IMR-90 (cell line): ENCODE measurements at regions not wholly inside any gene's neighbourhood (a gene's known extent, or its start where the extent isn't known, plus 50 kb on each side); places are given as distances from the start of the nearest gene placed in this dataset.

Experiments
- ATAC-seq: fragments of 200-7000 bp; cut with Tn5 transposase; 2 replicates; pipeline ENCODE4 v1.9.1; 2020; ENCODE audit warnings: low read depth, mild to moderate bottlenecking, moderate library complexity
- BruUV-seq: library from RNA; stranded (reverse); fragments of 400-500 nt; replicated peaks from 2 replicates; lab custom pipeline; 2021; lab: Mats Ljungman, UMichigan
- CTCF ChIA-PET: fragments of 300-600 bp; formaldehyde crosslinking; extraction: SDS; loops from one replicate; lab custom pipeline; 2021; ENCODE audit warnings: antibody characterized with exemption; lab: Yijun Ruan, JAX
- POLR2A ChIA-PET: fragments of 300-600 bp; sonication (Branson Sonifier 250); formaldehyde crosslinking; loops from one replicate; lab custom pipeline; 2022; ENCODE audit warnings: antibody characterized with exemption; ENCODE audit not compliant: unreplicated experiment; lab: Charles Lee
- DNase-seq: peaks from one replicate; pipeline ENCODE4 v3.0.0; 2013
- H2AFZ ChIP-seq: replicated peaks from 2 replicates; pipeline ENCODE3; 2013; ENCODE audit warnings: low read length, mild to moderate bottlenecking; ENCODE audit not compliant: poor library complexity
- H2AK5ac ChIP-seq: 2 replicates; pipeline ENCODE4 v1.6.1; 2013; ENCODE audit warnings: low read depth, low read length, inconsistent platforms
- H2AK9ac ChIP-seq: replicated peaks from 2 replicates; pipeline ENCODE3; 2013; ENCODE audit warnings: mild to moderate bottlenecking, low read depth, low read length, moderate library complexity; ENCODE audit not compliant: poor library complexity
- H2BK120ac ChIP-seq: 2 replicates; pipeline ENCODE4 v1.6.1; 2013; ENCODE audit warnings: low read depth, low read length, inconsistent platforms
- H2BK15ac ChIP-seq: 3 replicates; pipeline ENCODE4 v1.6.1; 2013; ENCODE audit warnings: low read depth, low read length, inconsistent platforms
- H2BK20ac ChIP-seq: 2 replicates; pipeline ENCODE4 v1.6.1; 2013; ENCODE audit warnings: low read depth, mild to moderate bottlenecking, inconsistent platforms, low read length, moderate library complexity
- H2BK5ac ChIP-seq: 2 replicates; pipeline ENCODE4 v1.6.1; 2013; ENCODE audit warnings: mild to moderate bottlenecking, low read depth, low read length, inconsistent platforms; ENCODE audit not compliant: poor library complexity, severe bottlenecking
- H3K14ac ChIP-seq: replicated peaks from 2 replicates; pipeline ENCODE4 v1.6.1; 2013; ENCODE audit warnings: low read depth, low read length, inconsistent platforms
- H3K18ac ChIP-seq: 2 replicates; pipeline ENCODE4 v1.6.1; 2013; ENCODE audit warnings: low read depth, low read length, control low read depth
- H3K23ac ChIP-seq: 2 replicates; pipeline ENCODE4 v1.6.1; 2013; ENCODE audit warnings: low read depth, low read length, inconsistent platforms
- H3K27ac ChIP-seq: 2 replicates; pipeline ENCODE4 v1.5.1; 2013; ENCODE audit warnings: mild to moderate bottlenecking, control low read depth, low read length; ENCODE audit not compliant: insufficient read depth
- H3K27me3 ChIP-seq: 2 replicates; pipeline ENCODE4 v1.6.1; 2013; ENCODE audit warnings: low read length; ENCODE audit not compliant: control insufficient read depth, insufficient read depth
- H3K36me3 ChIP-seq: 2 replicates; pipeline ENCODE4 v1.6.1; 2013; ENCODE audit warnings: low read length, mixed read lengths; ENCODE audit not compliant: control insufficient read depth, insufficient read depth
- H3K4ac ChIP-seq: 2 replicates; pipeline ENCODE4 v1.6.1; 2013; ENCODE audit warnings: low read depth, low read length, inconsistent platforms
- H3K4me1 ChIP-seq: 2 replicates; pipeline ENCODE4 v1.6.1; 2013; ENCODE audit warnings: low read length, mixed read lengths; ENCODE audit not compliant: control insufficient read depth, insufficient read depth
- H3K4me2 ChIP-seq: 2 replicates; pipeline ENCODE4 v1.6.1; 2013; ENCODE audit warnings: low read depth, mild to moderate bottlenecking, control low read depth, low read length, moderate library complexity
- H3K4me3 ChIP-seq: 2 replicates; pipeline ENCODE4 v1.5.1; 2013; ENCODE audit warnings: low read depth, mild to moderate bottlenecking, control low read depth, low read length, moderate library complexity; ENCODE audit not compliant: insufficient read depth
- H3K56ac ChIP-seq: 2 replicates; pipeline ENCODE4 v1.6.1; 2013; ENCODE audit warnings: low read length, inconsistent platforms; ENCODE audit not compliant: insufficient read depth; ENCODE audit errors: extremely low read depth
- H3K79me1 ChIP-seq, 2 experiments: 2 replicates each; pipeline ENCODE4 v1.6.1; 2013; ENCODE audit warnings: low read length in 2 of 2, inconsistent platforms in 1 of 2, low read depth in 1 of 2
- H3K9ac ChIP-seq: 2 replicates; pipeline ENCODE4 v1.6.1; 2013; ENCODE audit warnings: low read depth, low read length, control low read depth
- H3K9me1 ChIP-seq: 2 replicates; pipeline ENCODE4 v1.6.1; 2013; ENCODE audit warnings: low read length, inconsistent platforms; ENCODE audit not compliant: insufficient read depth
- H3K9me3 ChIP-seq: 2 replicates; pipeline ENCODE4 v1.6.1; 2013; ENCODE audit warnings: low read length; ENCODE audit not compliant: control insufficient read depth, insufficient read depth
- H4K20me1 ChIP-seq: 2 replicates; pipeline ENCODE4 v1.6.1; 2013; ENCODE audit warnings: low read length, inconsistent platforms; ENCODE audit not compliant: insufficient read depth
- H4K5ac ChIP-seq: 2 replicates; pipeline ENCODE4 v1.6.1; 2013; ENCODE audit warnings: mild to moderate bottlenecking, low read depth, low read length, control low read depth
- H4K8ac ChIP-seq, 2 experiments: 2 replicates each; pipeline ENCODE4 v1.6.1; 2013; ENCODE audit warnings: low read depth in 2 of 2, low read length in 2 of 2, control low read depth in 1 of 2, inconsistent platforms in 1 of 2
- H4K91ac ChIP-seq: 2 replicates; pipeline ENCODE4 v1.6.1; 2013; ENCODE audit warnings: low read depth, low read length, inconsistent platforms; ENCODE audit not compliant: insufficient read depth
- BHLHE40 ChIP-seq: fragments of 150-350 bp; IDR thresholded peaks from 2 replicates; pipeline ENCODE4 v1.6.1; 2016; ENCODE audit warnings: mild to moderate bottlenecking, low read depth, low read length
- CEBPB ChIP-seq: IDR thresholded peaks from 2 replicates; pipeline ENCODE4 v1.6.1; 2012; ENCODE audit warnings: low read depth, low read length, improper control_type of control experiment
- CHD1 ChIP-seq: IDR thresholded peaks from 2 replicates; pipeline ENCODE4 v1.6.1; 2012; ENCODE audit warnings: low read depth, low read length, improper control_type of control experiment
- CTCF ChIP-seq: conservative IDR thresholded peaks from 2 replicates; pipeline ENCODE4 v1.5.1; 2012; ENCODE audit warnings: mild to moderate bottlenecking, low read depth, low read length, improper control_type of control experiment
- ELK1 ChIP-seq: fragments of 150-350 bp; IDR thresholded peaks from 2 replicates; pipeline ENCODE4 v1.6.1; 2016; ENCODE audit warnings: low read depth, mild to moderate bottlenecking, low read length, moderate library complexity, borderline replicate concordance
- FOS ChIP-seq: fragments of 150-350 bp; IDR thresholded peaks from 2 replicates; pipeline ENCODE4 v1.6.1; 2016; ENCODE audit warnings: low read depth, low read length
- MAFK ChIP-seq: IDR thresholded peaks from 2 replicates; pipeline ENCODE4 v1.6.1; 2012; ENCODE audit warnings: low read depth, low read length, improper control_type of control experiment
- MAZ ChIP-seq: IDR thresholded peaks from 2 replicates; pipeline ENCODE4 v1.6.1; 2012; ENCODE audit warnings: low read depth, mild to moderate bottlenecking, low read length, improper control_type of control experiment, moderate library complexity, borderline replicate concordance
- MXI1 ChIP-seq: IDR thresholded peaks from 2 replicates; pipeline ENCODE4 v1.6.1; 2012; ENCODE audit warnings: low read depth, mild to moderate bottlenecking, low read length, moderate library complexity, borderline replicate concordance
- NFE2L2 ChIP-seq: fragments of 150-350 bp; IDR thresholded peaks from 2 replicates; pipeline ENCODE4 v1.6.1; 2016; ENCODE audit warnings: low read depth, mild to moderate bottlenecking, low read length
- POLR2A ChIP-seq: IDR thresholded peaks from 2 replicates; pipeline ENCODE4 v1.6.1; 2012; ENCODE audit warnings: mild to moderate bottlenecking, low read depth, low read length
- RAD21 ChIP-seq: IDR thresholded peaks from 2 replicates; pipeline ENCODE4 v1.6.1; 2012; ENCODE audit warnings: low read length, improper control_type of control experiment
- RCOR1 ChIP-seq: IDR thresholded peaks from 2 replicates; pipeline ENCODE4 v1.6.1; 2012; ENCODE audit warnings: mild to moderate bottlenecking, low read length, improper control_type of control experiment; ENCODE audit not compliant: insufficient replicate concordance
- RFX5 ChIP-seq: IDR thresholded peaks from 2 replicates; pipeline ENCODE4 v1.8.0; 2012; ENCODE audit warnings: low read depth, mild to moderate bottlenecking, low read length, moderate library complexity
- SMC3 ChIP-seq: fragments of 150-350 bp; IDR thresholded peaks from 2 replicates; pipeline ENCODE4 v1.6.1; 2016; ENCODE audit warnings: low read depth, mild to moderate bottlenecking, antibody characterized with exemption, low read length, moderate library complexity
- USF2 ChIP-seq: fragments of 150-350 bp; IDR thresholded peaks from 2 replicates; pipeline ENCODE4 v1.6.1; 2017; ENCODE audit warnings: mild to moderate bottlenecking, antibody characterized with exemption, low read length, low read depth
- WGBS, 2 experiments: methylation state at CpG; one replicate each; pipeline versions ENCODE4 v1.1.5 to v1.1.7; 2013; ENCODE audit warnings: missing lambda C conversion rate in 2 of 2; ENCODE audit not compliant: insufficient read length in 1 of 2; ENCODE audit errors: extremely low coverage in 2 of 2; 5-methylcytosine and 5-hydroxymethylcytosine counted together
- dilution Hi-C: fragments of 300-500 bp; cut with HindIII; formaldehyde crosslinking; loops from one replicate; pipeline ENCODE4 v1.14.3; 2018; ENCODE audit warnings: low sequenced_read_pairs; ENCODE audit not compliant: unreplicated experiment
- in situ Hi-C: fragments of 300-500 bp; cut with MboI; formaldehyde crosslinking; loops from 3 replicates; pipeline ENCODE4 v1.14.3; 2019; ENCODE audit warnings: low sequenced_read_pairs, inconsistent platforms, mixed read lengths
- intact Hi-C: fragments of 100-400 bp; cut with micrococcal nuclease; formaldehyde crosslinking; loops from 2 replicates; pipeline ENCODE4 v1.10.0; 2022

- Histone ChIP-seq H3K79me1 (no peaks in the 10 kb centered on the region), H4K20me1 (no peaks in the 10 kb centered on the region), H4K8ac (no peak overlapping the region), H3K9me1 (no peaks in the 10 kb centered on the region), H4K5ac (no peak overlapping the region), H3K9ac (no peak overlapping the region), H3K23ac (no peak overlapping the region), H3K4me2 (no peak overlapping the region), H2AFZ (no peak overlapping the region), H3K27ac (no peak overlapping the region), H3K27me3 (peaks cover 2% of the 10 kb centered on the region; the same call in 1 of the 2 replicates), H3K14ac (no peak overlapping the region), H4K91ac (no peak overlapping the region), H2AK5ac (no peak overlapping the region), H2BK20ac (no peak overlapping the region), H3K18ac (no peak overlapping the region), H2BK5ac (no peak overlapping the region), H3K56ac (no peak overlapping the region), H2BK15ac (no peak overlapping the region), H3K9me3 (peaks cover 17% of the 10 kb centered on the region), H2BK120ac (no peak overlapping the region), H2AK9ac (no peak overlapping the region), H3K4me3 (no peak overlapping the region), H3K36me3 (no peaks in the 10 kb centered on the region), H3K4ac (no peak overlapping the region), H3K4me1 (no peaks in the 10 kb centered on the region)
- CTCF ChIA-PET, result interaction anchor here (0.6 kb wide), 1 partner anchor 172 kb away, joined by 3 read pairs; no protein-coding TSS in a partner anchor
- no peak for TF ChIP-seq CHD1
- no peak for TF ChIP-seq NFE2L2
- TF ChIP-seq BHLHE40, result no peak
- TF ChIP-seq FOS, result no peak
- no peak for TF ChIP-seq MAZ
- no peak for TF ChIP-seq CEBPB
- no peak for TF ChIP-seq USF2
- TF ChIP-seq POLR2A, result no peak
- no peak for TF ChIP-seq SMC3
- TF ChIP-seq MAFK, result no peak
- no peak for TF ChIP-seq RCOR1
- TF ChIP-seq RFX5, result no peak
- TF ChIP-seq RAD21, result no peak
- no peak for TF ChIP-seq ELK1
- TF ChIP-seq CTCF, result no peak
- TF ChIP-seq MXI1, result no peak
- no peak for DNase-seq
- POLR2A ChIA-PET, result no interaction called here
- no peak for ATAC-seq
- in situ Hi-C loops, result no loop called here
- BruUV-seq, result no TSS peak
- no CpG with 5 or more reads among the region's 5 CpGs for WGBS, 2 experiments
- dilution Hi-C loops, result no loop called here
- intact Hi-C loops, result no loop called here
Measured at GRCh38 chr1:203954788-203955552, 93.6 kb downstream of the SNRPE start.
